ENCODE measurements at regions not wholly inside any gene's neighbourhood (a gene's known extent, or its start where the extent isn't known, plus 50 kb on each side); places are given as distances from the start of the nearest gene placed in this dataset.

DNA sequence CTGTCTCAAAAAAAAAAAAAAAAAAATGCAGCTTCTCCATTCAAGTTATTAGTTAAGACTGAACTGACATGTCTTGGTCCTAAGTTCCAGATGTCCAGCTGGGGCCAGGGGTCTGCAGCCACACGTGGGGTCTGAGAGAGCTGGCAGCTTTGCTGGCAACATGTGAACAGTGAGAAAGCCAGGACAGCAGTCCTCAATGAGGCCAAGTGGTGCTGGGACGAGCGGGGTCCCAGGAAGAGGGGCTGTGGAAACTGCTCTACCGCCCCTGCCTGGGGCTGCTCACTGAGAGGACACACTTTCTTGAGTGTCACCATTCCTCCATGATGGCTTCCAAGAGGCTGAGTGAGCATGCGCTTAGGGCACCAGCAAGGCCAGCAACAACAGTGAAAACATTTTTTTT lies 100.7 kb upstream of the TAF1B start:
- Histone ChIP-seq H3K4me1 (ENCODE audit: insufficient read depth, low read length) (no peaks in the 10 kb centered on the region), H3K9ac (ENCODE audit: low read depth, low read length) (no peak overlapping the region), H3K27ac (ENCODE audit: low read length) (no peak overlapping the region)

GRCh38 chr2:9744256-9745004 lies 98.8 kb upstream of the TAF1B start:
- no peak overlapping the region for H3K27ac ChIP-seq (ENCODE audit: low read length)
- H3K4me3 ChIP-seq (ENCODE audit: low read length), result no peak overlapping the region
- H3K9ac ChIP-seq (ENCODE audit: low read depth, low read length), result no peak overlapping the region
- no peaks in the 10 kb centered on the region for H3K9me3 ChIP-seq (ENCODE audit: insufficient read depth, low read depth, low read length)
- no peaks in the 10 kb centered on the region for H3K4me1 ChIP-seq (ENCODE audit: insufficient read depth, low read length)
- no peaks in the 10 kb centered on the region for H3K27me3 ChIP-seq (ENCODE audit: insufficient read depth, low read length)
- H3K36me3 ChIP-seq (ENCODE audit: insufficient read depth, low read depth, low read length), result no peaks in the 10 kb centered on the region

More for the DNA sequence above, 100.7 kb upstream of the TAF1B start:
- H3K4me3 ChIP-seq (ENCODE audit: low read length), result no peak overlapping the region
- no peaks in the 10 kb centered on the region for H3K36me3 ChIP-seq (ENCODE audit: insufficient read depth, low read depth, low read length)
- H3K9me3 ChIP-seq (ENCODE audit: insufficient read depth, low read depth, low read length), result no peaks in the 10 kb centered on the region
- no peaks in the 10 kb centered on the region for H3K27me3 ChIP-seq (ENCODE audit: insufficient read depth, low read length)

DNA sequence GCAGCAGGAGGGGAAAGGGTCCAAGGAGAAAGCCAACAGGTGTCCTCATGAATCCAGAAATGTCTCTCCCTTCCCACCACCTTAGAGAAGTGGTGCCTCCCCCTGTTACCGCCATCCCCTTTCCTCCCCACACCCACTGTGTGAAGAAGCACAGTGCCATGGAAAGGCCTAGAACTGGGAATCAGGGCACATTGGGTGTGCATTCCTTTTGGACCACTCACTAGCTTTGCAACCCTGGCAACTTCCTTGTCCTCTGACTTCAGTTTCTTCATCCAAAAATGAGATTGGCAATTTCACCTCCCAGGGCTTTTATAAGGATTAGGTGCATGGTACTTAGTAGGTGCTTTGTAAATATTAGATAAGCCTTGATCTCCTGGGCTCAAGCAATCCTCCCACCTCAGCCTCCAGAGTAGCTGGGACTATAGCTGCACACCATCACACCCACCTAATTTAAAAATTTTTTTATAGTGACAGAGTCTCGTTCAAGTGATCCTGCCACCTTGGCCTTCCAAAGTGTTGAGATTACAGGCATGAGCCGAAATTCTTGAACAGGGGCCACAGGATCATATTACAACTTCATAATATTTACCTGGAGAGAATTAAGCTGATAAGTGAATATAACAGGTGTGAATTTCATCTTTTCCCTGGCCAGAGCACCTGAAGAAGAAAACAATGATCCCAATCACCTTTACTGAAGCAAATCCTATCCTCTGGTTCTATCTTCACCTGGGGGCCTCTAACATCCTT lies 97.9 kb upstream of the TAF1B start:
- Histone ChIP-seq H3K27ac (ENCODE audit: low read length) (no peak overlapping the region), H3K9ac (ENCODE audit: low read depth, low read length) (no peak overlapping the region), H3K36me3 (ENCODE audit: insufficient read depth, low read depth, low read length) (no peaks in the 10 kb centered on the region), H3K4me3 (ENCODE audit: low read length) (no peak overlapping the region), H3K27me3 (ENCODE audit: insufficient read depth, low read length) (no peaks in the 10 kb centered on the region), H3K9me3 (ENCODE audit: insufficient read depth, low read depth, low read length) (no peaks in the 10 kb centered on the region), H3K4me1 (ENCODE audit: insufficient read depth, low read length) (no peaks in the 10 kb centered on the region)

DNA sequence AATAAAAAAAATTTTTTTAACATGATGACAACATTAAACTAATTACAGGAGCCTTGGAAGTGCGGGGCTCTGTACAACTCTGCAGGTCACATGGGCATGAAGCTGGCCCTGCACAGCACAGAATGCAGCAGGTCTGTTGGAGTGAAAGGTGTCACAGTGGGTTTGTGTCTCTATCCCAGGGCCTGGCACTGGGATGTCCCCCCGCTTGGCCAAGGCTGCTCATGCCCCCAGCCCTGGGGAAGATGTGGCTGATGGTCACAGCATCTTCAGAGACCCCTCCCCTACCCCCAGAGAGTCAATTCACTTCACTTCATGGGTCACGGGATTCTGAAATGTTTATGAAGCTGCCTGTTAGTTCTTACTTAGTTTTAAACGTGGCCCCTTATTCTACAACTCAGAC lies 95.9 kb upstream of the TAF1B start:
- Histone ChIP-seq H3K4me1 (ENCODE audit: insufficient read depth, low read length) (no peaks in the 10 kb centered on the region), H3K36me3 (ENCODE audit: insufficient read depth, low read depth, low read length) (no peaks in the 10 kb centered on the region), H3K27me3 (ENCODE audit: insufficient read depth, low read length) (no peaks in the 10 kb centered on the region), H3K9ac (ENCODE audit: low read depth, low read length) (no peak overlapping the region), H3K4me3 (ENCODE audit: low read length) (no peak overlapping the region), H3K27ac (ENCODE audit: low read length) (no peak overlapping the region), H3K9me3 (ENCODE audit: insufficient read depth, low read depth, low read length) (no peaks in the 10 kb centered on the region)

GRCh38 chr2:9748577-9748976 lies 94.7 kb upstream of the TAF1B start:
- H3K36me3 ChIP-seq (ENCODE audit: insufficient read depth, low read depth, low read length), result no peaks in the 10 kb centered on the region
- no peak overlapping the region for H3K4me3 ChIP-seq (ENCODE audit: low read length)
- peaks cover 7% of the 10 kb centered on the region; the same call in 1 of the 2 replicates for H3K4me1 ChIP-seq (ENCODE audit: insufficient read depth, low read length)
- H3K27ac ChIP-seq (ENCODE audit: low read length), result no peak overlapping the region
- H3K27me3 ChIP-seq (ENCODE audit: insufficient read depth, low read length), result 0 out of 2 replicates have a peak, but pooled peaks cover 4% of the 10 kb centered on the region
- no peaks in the 10 kb centered on the region for H3K9me3 ChIP-seq (ENCODE audit: insufficient read depth, low read depth, low read length)
- no peak overlapping the region for H3K9ac ChIP-seq (ENCODE audit: low read depth, low read length)

DNA sequence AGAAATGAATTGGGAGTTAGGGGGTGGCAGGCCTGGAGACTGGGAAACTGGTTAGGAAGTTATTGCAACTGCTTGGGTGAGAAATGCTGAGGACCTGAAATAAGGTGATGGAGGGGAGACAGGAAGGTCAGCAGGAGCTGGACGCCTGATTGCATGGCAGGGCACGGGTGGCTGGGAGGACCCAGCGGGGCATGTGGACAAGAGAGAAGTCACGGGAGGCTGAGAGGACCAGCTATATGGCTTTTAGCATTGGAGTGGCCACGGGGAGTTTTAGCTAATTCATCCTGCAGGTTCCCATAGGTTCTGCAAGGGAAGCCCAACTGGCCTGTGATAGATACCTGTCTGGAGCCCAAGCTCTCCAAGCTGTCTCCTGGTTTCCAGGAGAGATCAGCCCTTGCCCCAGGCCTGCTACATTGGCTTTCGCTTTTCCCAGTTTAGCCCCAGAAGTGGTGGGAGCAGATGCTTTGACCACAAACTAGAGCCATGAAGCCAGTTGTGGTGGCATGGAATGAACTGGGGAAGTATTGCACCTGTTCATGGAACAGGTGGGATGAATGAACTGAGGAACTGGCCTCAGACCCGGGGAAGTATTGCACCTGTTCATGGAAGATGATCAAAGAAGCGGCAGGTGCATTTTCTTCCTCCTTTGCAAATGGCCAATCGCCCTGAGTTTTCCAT lies 93.6 kb upstream of the TAF1B start:
- H3K27me3 ChIP-seq (ENCODE audit: insufficient read depth, low read length), result peaks cover 6% of the 10 kb centered on the region; the same call in 1 of the 2 replicates

DNA sequence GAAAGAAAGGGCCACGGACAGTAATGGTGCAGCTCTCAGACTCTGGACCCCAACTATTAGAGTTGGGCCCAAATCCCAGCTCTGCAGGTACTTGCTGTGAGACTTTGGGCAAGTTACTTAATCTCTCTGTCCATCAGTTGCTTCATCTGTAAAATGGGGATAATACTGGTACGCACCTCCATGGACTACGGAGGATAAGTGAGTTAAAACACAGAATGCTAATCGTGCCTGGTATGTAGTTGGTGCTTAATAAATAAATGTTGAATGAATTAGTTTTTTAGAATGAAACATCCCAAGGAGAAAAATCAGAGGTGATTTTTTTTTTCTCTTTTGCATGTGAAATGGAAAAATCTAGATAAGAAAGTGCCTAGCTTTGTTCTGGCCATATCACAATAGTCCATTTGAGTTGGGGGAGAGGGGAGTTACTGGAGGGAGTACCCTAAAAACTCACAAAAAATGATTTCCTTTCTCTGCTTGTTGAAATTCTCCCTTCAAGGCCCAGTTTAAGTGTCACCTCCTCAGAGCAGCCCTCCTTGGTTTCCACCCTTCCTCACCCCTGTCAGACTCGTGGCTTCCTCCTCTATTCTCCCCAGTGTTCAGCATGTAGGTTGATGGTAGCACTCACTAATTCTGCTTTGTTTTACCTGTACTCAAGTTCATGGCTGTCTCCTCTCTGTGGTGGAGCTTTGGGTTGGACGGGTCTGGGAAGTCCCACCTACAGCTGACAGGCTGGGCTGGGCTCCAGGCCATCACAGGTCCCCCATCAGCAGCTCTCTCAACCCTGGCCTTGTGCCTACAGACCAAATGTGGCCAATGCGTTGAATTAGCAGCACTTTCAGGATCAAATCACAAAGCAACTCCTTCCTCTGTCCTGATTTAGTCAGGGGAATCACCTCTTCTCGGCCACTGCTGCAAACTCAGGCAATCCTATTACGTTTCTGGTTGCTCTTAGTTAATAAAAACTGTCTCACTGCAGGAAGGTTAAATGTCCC lies 92.8 kb upstream of the TAF1B start:
- Histone ChIP-seq H3K9ac (ENCODE audit: low read depth, low read length) (no peak overlapping the region), H3K27ac (ENCODE audit: low read length) (no peak overlapping the region), H3K36me3 (ENCODE audit: insufficient read depth, low read depth, low read length) (no peaks in the 10 kb centered on the region), H3K27me3 (ENCODE audit: insufficient read depth, low read length) (peaks cover 6% of the 10 kb centered on the region; the same call in 1 of the 2 replicates), H3K9me3 (ENCODE audit: insufficient read depth, low read depth, low read length) (no peaks in the 10 kb centered on the region), H3K4me3 (ENCODE audit: low read length) (no peak overlapping the region), H3K4me1 (ENCODE audit: insufficient read depth, low read length) (peaks cover 7% of the 10 kb centered on the region; the same call in 1 of the 2 replicates)

More for the DNA sequence above, 93.6 kb upstream of the TAF1B start:
- Histone ChIP-seq H3K9ac (ENCODE audit: low read depth, low read length) (no peak overlapping the region), H3K4me3 (ENCODE audit: low read length) (no peak overlapping the region), H3K36me3 (ENCODE audit: insufficient read depth, low read depth, low read length) (no peaks in the 10 kb centered on the region), H3K4me1 (ENCODE audit: insufficient read depth, low read length) (peaks cover 7% of the 10 kb centered on the region; the same call in 1 of the 2 replicates), H3K9me3 (ENCODE audit: insufficient read depth, low read depth, low read length) (no peaks in the 10 kb centered on the region), H3K27ac (ENCODE audit: low read length) (no peak overlapping the region)

- Histone ChIP-seq H3K9me3 (ENCODE audit: insufficient read depth, low read depth, low read length) (no peaks in the 10 kb centered on the region), H3K9ac (ENCODE audit: low read depth, low read length) (no peak overlapping the region), H3K4me1 (ENCODE audit: insufficient read depth, low read length) (peaks cover 7% of the 10 kb centered on the region; the same call in 1 of the 2 replicates), H3K4me3 (ENCODE audit: low read length) (no peak overlapping the region), H3K27me3 (ENCODE audit: insufficient read depth, low read length) (peaks cover 11% of the 10 kb centered on the region; the same call in 1 of the 2 replicates), H3K36me3 (ENCODE audit: insufficient read depth, low read depth, low read length) (no peaks in the 10 kb centered on the region), H3K27ac (ENCODE audit: low read length) (no peak overlapping the region)
These were observed 91.4 kb upstream of the TAF1B start for GRCh38 chr2:9751831-9752230.

- Histone ChIP-seq H3K27ac (ENCODE audit: low read length) (no peak overlapping the region), H3K27me3 (ENCODE audit: insufficient read depth, low read length) (peaks cover 19% of the 10 kb centered on the region), H3K4me3 (ENCODE audit: low read length) (no peak overlapping the region), H3K4me1 (ENCODE audit: insufficient read depth, low read length) (peaks cover 7% of the 10 kb centered on the region; the same call in 1 of the 2 replicates), H3K36me3 (ENCODE audit: insufficient read depth, low read depth, low read length) (no peaks in the 10 kb centered on the region), H3K9me3 (ENCODE audit: insufficient read depth, low read depth, low read length) (no peaks in the 10 kb centered on the region), H3K9ac (ENCODE audit: low read depth, low read length) (no peak overlapping the region)
These were observed 90.6 kb upstream of the TAF1B start for GRCh38 chr2:9752441-9753275.

DNA sequence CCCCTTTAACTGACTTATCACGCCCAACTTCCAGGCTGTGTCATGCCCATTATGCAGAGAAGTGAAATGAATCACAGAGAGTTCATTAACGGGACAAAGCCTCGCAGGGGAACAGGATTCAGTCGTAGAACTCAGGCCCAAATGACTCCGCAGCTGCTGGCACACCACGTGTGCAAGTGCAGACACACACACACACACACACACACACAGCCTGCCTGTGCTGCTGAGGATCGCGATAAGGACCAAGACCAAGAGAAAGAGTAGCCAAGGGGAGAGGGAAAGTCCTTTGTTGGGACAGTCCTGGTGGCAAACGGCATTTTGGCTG lies 90.0 kb upstream of the TAF1B start:
- no peak overlapping the region for H3K9ac ChIP-seq (ENCODE audit: low read depth, low read length)
- H3K4me3 ChIP-seq (ENCODE audit: low read length), result no peak overlapping the region
- no peak overlapping the region for H3K27ac ChIP-seq (ENCODE audit: low read length)
- H3K4me1 ChIP-seq (ENCODE audit: insufficient read depth, low read length), result peaks cover 10% of the 10 kb centered on the region; the same call in 1 of the 2 replicates
- no peaks in the 10 kb centered on the region for H3K36me3 ChIP-seq (ENCODE audit: insufficient read depth, low read depth, low read length)
- no peaks in the 10 kb centered on the region for H3K9me3 ChIP-seq (ENCODE audit: insufficient read depth, low read depth, low read length)
- peaks cover 24% of the 10 kb centered on the region for H3K27me3 ChIP-seq (ENCODE audit: insufficient read depth, low read length)
